ENCODE measurements at regions not wholly inside any gene's neighbourhood (a gene's known extent, or its start where the extent isn't known, plus 50 kb on each side); places are given as distances from the start of the nearest gene placed in this dataset.

GRCh38 chr3:56854856-56855611 lies 53.3 kb upstream of the ARHGEF3 start:
- Histone ChIP-seq H3K27me3 (ENCODE audit: control insufficient read depth, insufficient read depth, low read length) (no peaks in the 10 kb centered on the region), H3K36me3 (ENCODE audit: control insufficient read depth, insufficient read depth, low read length) (no peaks in the 10 kb centered on the region), H3K4me3 (ENCODE audit: low read depth, low read length) (no peak overlapping the region)
- TF ChIP-seq CTCF (IDR thresholded peaks at IDR 0.05; ENCODE audit: insufficient read depth, low read length, poor library complexity, severe bottlenecking) = no peak
- no peak for DNase-seq (ENCODE audit: low read depth)

- no peak overlapping the region for H3K4me3 ChIP-seq (ENCODE audit: low read depth, low read length)
- no peaks in the 10 kb centered on the region for H3K36me3 ChIP-seq (ENCODE audit: control insufficient read depth, insufficient read depth, low read length)
- no peak for DNase-seq (ENCODE audit: low read depth)
- H3K27me3 ChIP-seq (ENCODE audit: control insufficient read depth, insufficient read depth, low read length) = no peaks in the 10 kb centered on the region
- TF ChIP-seq CTCF (IDR thresholded peaks at IDR 0.05; ENCODE audit: insufficient read depth, low read length, poor library complexity, severe bottlenecking) = no peak
Observed at GRCh38 chr3:56851966-56852884, 50.5 kb upstream of the ARHGEF3 start.

All from kidney epithelial cell (primary cell).